Muscle of leg (tissue), 3 donors: ENCODE measurements at regions not wholly inside any gene's neighbourhood (a gene's known extent, or its start where the extent isn't known, plus 50 kb on each side); places are given as distances from the start of the nearest gene placed in this dataset.

Experiments
- DNase-seq: peaks from one replicate; pipeline ENCODE4 v3.0.0; 2013
- H3K27ac ChIP-seq: one replicate; pipeline ENCODE4 v1.5.1; 2013; ENCODE audit warnings: mild to moderate bottlenecking, low read length, control low read depth
- H3K27me3 ChIP-seq: one replicate; pipeline ENCODE4 v1.6.1; 2013; ENCODE audit warnings: low read length; ENCODE audit not compliant: control insufficient read depth, insufficient read depth
- H3K36me3 ChIP-seq: one replicate; pipeline ENCODE4 v1.6.1; 2013; ENCODE audit warnings: low read length; ENCODE audit not compliant: control insufficient read depth, insufficient read depth
- H3K4me1 ChIP-seq: one replicate; pipeline ENCODE4 v1.6.1; 2013; ENCODE audit warnings: low read length; ENCODE audit not compliant: control insufficient read depth, insufficient read depth
- H3K4me3 ChIP-seq: one replicate; pipeline ENCODE4 v1.5.1; 2013; ENCODE audit warnings: low read length, control low read depth
- H3K9me3 ChIP-seq: replicated peaks from 2 replicates; pipeline ENCODE4 v1.6.1; 2013; ENCODE audit warnings: low read depth, low read length; ENCODE audit not compliant: control insufficient read depth
- WGBS: methylation state at CpG from one replicate; pipeline ENCODE4 v1.1.5; 2013; ENCODE audit warnings: missing lambda C conversion rate; ENCODE audit not compliant: insufficient coverage; 5-methylcytosine and 5-hydroxymethylcytosine counted together

DNA sequence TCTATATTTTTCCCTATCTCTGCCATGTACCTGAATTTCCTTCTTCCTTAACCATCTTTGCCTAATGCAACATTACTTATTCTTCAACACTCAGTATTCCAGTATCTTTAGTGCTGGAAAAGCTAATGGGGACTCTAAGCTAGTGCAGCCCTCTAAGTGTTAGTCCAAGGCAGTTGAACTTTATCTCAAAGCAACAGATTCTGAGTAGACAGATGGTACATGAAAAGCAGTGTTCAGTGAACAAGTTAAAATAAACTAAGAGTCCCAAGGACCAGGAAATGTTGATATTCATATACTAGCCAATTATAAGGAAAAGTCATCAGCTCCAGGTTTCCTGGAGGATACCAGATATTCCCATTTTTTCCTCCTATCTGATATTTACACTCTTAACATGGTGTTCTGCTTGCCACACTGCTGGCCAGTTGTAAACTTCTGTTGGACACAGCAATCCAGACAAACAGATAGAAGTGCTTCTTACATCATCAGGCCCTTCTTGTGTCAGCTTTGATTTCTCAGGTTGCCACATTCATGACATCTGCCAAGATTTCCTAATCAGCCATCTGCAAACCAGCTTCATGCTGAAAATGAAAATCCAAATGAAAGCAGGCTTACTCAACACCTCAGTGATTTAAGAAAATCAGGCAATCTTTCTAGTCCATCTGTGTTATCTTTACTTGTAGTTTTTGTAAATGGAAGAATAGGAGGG is 255.9 kb upstream of the POU2AF2 start:
- peaks cover 21% of the 10 kb centered on the region for H3K4me1 ChIP-seq
- no peak overlapping the region for H3K4me3 ChIP-seq
- no peaks in the 10 kb centered on the region for H3K27me3 ChIP-seq
- no peaks in the 10 kb centered on the region for H3K36me3 ChIP-seq
- peak overlapping the region; percentile 29 for H3K27ac ChIP-seq
- H3K9me3 ChIP-seq = no peaks in the 10 kb centered on the region
- DNase-seq = peak; percentile 43

DNA sequence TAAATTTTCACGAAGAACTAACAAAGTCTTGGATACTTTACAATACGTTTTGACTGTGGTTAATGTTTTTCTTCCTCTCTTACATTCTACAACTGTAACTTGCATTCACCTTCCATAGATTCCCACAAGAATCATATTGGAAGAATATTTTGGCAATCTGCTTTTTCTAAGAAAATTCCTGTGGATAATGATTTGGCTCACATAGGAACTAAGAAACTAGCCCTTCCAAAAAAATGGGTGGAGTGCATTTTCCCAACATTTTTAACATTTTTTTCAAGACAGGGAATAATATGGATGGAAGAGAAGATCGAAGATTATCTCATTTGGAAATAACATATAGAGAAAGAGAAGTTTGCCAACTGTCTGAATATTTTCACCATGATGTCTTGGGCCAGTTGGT is 256.9 kb upstream of the POU2AF2 start:
- Histone ChIP-seq H3K36me3 (no peaks in the 10 kb centered on the region), H3K4me1 (peaks cover 21% of the 10 kb centered on the region), H3K4me3 (no peak overlapping the region), H3K9me3 (no peaks in the 10 kb centered on the region), H3K27ac (no peak overlapping the region), H3K27me3 (no peaks in the 10 kb centered on the region)
- DNase-seq = peak; percentile 93
- WGBS = no CpG with 5 or more reads among the region's 3 CpGs

- no peaks in the 10 kb centered on the region for H3K27me3 ChIP-seq
- no peaks in the 10 kb centered on the region for H3K9me3 ChIP-seq
- WGBS = no CpG with 5 or more reads among the region's 7 CpGs
- DNase-seq = no peak
- H3K4me3 ChIP-seq = no peak overlapping the region
- H3K4me1 ChIP-seq = peaks cover 11% of the 10 kb centered on the region
- H3K36me3 ChIP-seq = no peaks in the 10 kb centered on the region
- H3K27ac ChIP-seq = no peak overlapping the region
Observed at GRCh38 chr11:110986016-110986415, 259.5 kb upstream of the POU2AF2 start.

DNA sequence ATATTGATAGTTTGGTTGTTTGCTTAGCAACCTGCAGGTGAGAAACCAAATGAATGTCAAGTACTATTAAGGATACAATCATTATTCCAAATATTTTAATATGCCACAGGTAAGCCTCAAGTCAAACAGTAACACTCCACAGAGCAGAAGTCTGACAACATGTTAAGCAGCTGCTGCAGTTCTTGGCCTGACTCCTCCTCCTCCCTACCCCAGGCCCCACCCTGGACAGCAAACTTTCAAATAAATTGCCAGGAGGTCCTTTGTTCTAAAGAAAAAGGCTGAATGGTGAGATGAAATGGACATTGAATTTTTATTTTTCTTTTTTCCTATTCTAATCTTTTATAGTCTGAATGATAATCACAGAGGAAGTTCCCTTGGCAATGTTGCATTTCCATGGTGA is 260.0 kb upstream of the POU2AF2 start:
- no peak for DNase-seq
- Histone ChIP-seq H3K9me3 (no peaks in the 10 kb centered on the region), H3K27me3 (no peaks in the 10 kb centered on the region), H3K4me1 (peaks cover 7% of the 10 kb centered on the region), H3K36me3 (no peaks in the 10 kb centered on the region), H3K4me3 (no peak overlapping the region), H3K27ac (no peak overlapping the region)

- H3K4me1 ChIP-seq = peaks cover 5% of the 10 kb centered on the region
- DNase-seq = no peak
- H3K4me3 ChIP-seq = no peak overlapping the region
- no peaks in the 10 kb centered on the region for H3K36me3 ChIP-seq
- no peak overlapping the region for H3K27ac ChIP-seq
- WGBS = 78% methylated on average over 1 of the region's 1 CpG
- H3K9me3 ChIP-seq = no peaks in the 10 kb centered on the region
- no peaks in the 10 kb centered on the region for H3K27me3 ChIP-seq
Observed at GRCh38 chr11:110984693-110985092, 260.8 kb upstream of the POU2AF2 start.

- H3K27me3 ChIP-seq = no peaks in the 10 kb centered on the region
- no CpG with 5 or more reads among the region's 2 CpGs for whole genome bisulfite sequencing
- peaks cover 4% of the 10 kb centered on the region for H3K4me1 ChIP-seq
Observed at GRCh38 chr11:110984147-110984546, 261.4 kb upstream of the POU2AF2 start.

GRCh38 chr11:110982214-110982613 is 263.3 kb upstream of the POU2AF2 start:
- no peak for DNase-seq
- 94% methylated on average over 2 of the region's 2 CpGs for WGBS
- Histone ChIP-seq H3K4me3 (no peak overlapping the region), H3K27ac (no peak overlapping the region), H3K27me3 (no peaks in the 10 kb centered on the region), H3K36me3 (no peaks in the 10 kb centered on the region), H3K9me3 (peaks cover 2% of the 10 kb centered on the region), H3K4me1 (peaks cover 2% of the 10 kb centered on the region)

More at GRCh38 chr11:110984147-110984546, 261.4 kb upstream of the POU2AF2 start:
- Histone ChIP-seq H3K4me3 (no peak overlapping the region), H3K36me3 (no peaks in the 10 kb centered on the region), H3K27ac (no peak overlapping the region), H3K9me3 (peaks cover 2% of the 10 kb centered on the region)
- DNase-seq = no peak

DNA sequence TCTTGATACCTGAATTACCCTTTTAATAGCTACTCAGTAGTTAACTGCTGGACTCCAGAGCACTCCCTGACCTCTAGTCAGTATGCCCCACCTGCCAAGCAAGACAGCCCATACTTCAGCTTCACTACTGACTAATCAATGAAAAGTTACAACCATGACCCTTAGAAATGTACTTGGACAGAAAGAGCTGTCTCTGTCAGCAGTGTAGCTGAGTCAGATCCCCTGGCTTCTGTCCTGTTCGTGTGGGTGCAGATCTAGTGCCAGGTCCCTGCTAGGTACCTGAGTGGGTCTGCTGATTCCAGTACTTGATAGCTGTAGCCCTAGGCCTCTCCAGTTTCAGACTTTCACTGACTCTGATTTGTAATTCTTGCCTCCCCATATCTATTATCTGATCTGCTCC is 265.8 kb upstream of the POU2AF2 start:
- H3K27ac ChIP-seq = no peak overlapping the region
- no peak for DNase-seq
- WGBS = 85% methylated on average over 1 of the region's 1 CpG
- no peak overlapping the region for H3K4me3 ChIP-seq
- no peaks in the 10 kb centered on the region for H3K27me3 ChIP-seq
- peaks cover 2% of the 10 kb centered on the region for H3K9me3 ChIP-seq
- no peaks in the 10 kb centered on the region for H3K4me1 ChIP-seq
- no peaks in the 10 kb centered on the region for H3K36me3 ChIP-seq

GRCh38 chr11:110977661-110978060 is 265.4 kb upstream of the ARHGAP20 start:
- H3K36me3 ChIP-seq = no peaks in the 10 kb centered on the region
- no peak overlapping the region for H3K4me3 ChIP-seq
- H3K27me3 ChIP-seq = no peaks in the 10 kb centered on the region
- peaks cover 2% of the 10 kb centered on the region for H3K4me1 ChIP-seq
- no peak for DNase-seq
- H3K27ac ChIP-seq = no peak overlapping the region
- WGBS = no CpG with 5 or more reads among the region's 1 CpG
- peaks cover 2% of the 10 kb centered on the region for H3K9me3 ChIP-seq

GRCh38 chr11:110974731-110975130 is 262.5 kb upstream of the ARHGAP20 start:
- H3K9me3 ChIP-seq = peaks cover 2% of the 10 kb centered on the region
- peaks cover 2% of the 10 kb centered on the region for H3K4me1 ChIP-seq
- H3K4me3 ChIP-seq = no peak overlapping the region
- H3K27me3 ChIP-seq = no peaks in the 10 kb centered on the region
- no peak for DNase-seq
- WGBS = no CpG with 5 or more reads among the region's 2 CpGs
- no peaks in the 10 kb centered on the region for H3K36me3 ChIP-seq
- no peak overlapping the region for H3K27ac ChIP-seq

GRCh38 chr11:110973401-110973980 is 261.3 kb upstream of the ARHGAP20 start:
- DNase-seq = peak; percentile 42
- no peak overlapping the region for H3K4me3 ChIP-seq
- H3K27me3 ChIP-seq = no peaks in the 10 kb centered on the region
- 23% methylated on average over 1 of the region's 2 CpGs for WGBS
- H3K4me1 ChIP-seq = peaks cover 2% of the 10 kb centered on the region
- H3K36me3 ChIP-seq = no peaks in the 10 kb centered on the region
- no peak overlapping the region for H3K27ac ChIP-seq
- no peaks in the 10 kb centered on the region for H3K9me3 ChIP-seq
